HEK293 (cell line): ENCODE measurements at regions not wholly inside any gene's neighbourhood (a gene's known extent, or its start where the extent isn't known, plus 50 kb on each side); places are given as distances from the start of the nearest gene placed in this dataset.

Source experiments
- CTCF ChIA-PET: fragments of 350-600 bp; formaldehyde crosslinking; extraction: SDS; loops from one replicate; lab custom pipeline; 2021; ENCODE audit warnings: antibody characterized with exemption; lab: Yijun Ruan, JAX
- POLR2A ChIA-PET: fragments of 300-600 bp; formaldehyde crosslinking; extraction: SDS; loops from one replicate; lab custom pipeline; 2020; ENCODE audit warnings: antibody characterized with exemption, inconsistent platforms; lab: Yijun Ruan, JAX
- H3K27ac ChIP-seq: fragments of 200-500 bp; sonication (Bioruptor generic); 2 replicates; pipeline ENCODE4 v1.5.1; 2014; ENCODE audit warnings: low read depth, low read length, control low read depth, inconsistent platforms; ENCODE audit errors: extremely low read depth
- H3K36me3 ChIP-seq, 2 experiments: fragments of 200-500 bp in 1 of 2; sonication (Bioruptor generic) in 1 of 2; 1 replicate in 1 of 2; 2 replicates in 1 of 2; pipeline ENCODE4 v1.5.1; 2014 to 2017; ENCODE audit warnings: inconsistent platforms in 2 of 2, low read length in 2 of 2; ENCODE audit not compliant: control insufficient read depth in 2 of 2, insufficient read depth in 1 of 2
- H3K4me1 ChIP-seq: fragments of 200-500 bp; sonication (Bioruptor generic); 2 replicates; pipeline ENCODE4 v1.5.1; 2014; ENCODE audit warnings: mild to moderate bottlenecking, low read length, inconsistent platforms; ENCODE audit not compliant: control insufficient read depth, insufficient read depth
- H3K4me3 ChIP-seq: 2 replicates; pipeline ENCODE4 v1.5.1; 2011; ENCODE audit warnings: low read depth, mild to moderate bottlenecking, control low read depth, low read length, moderate library complexity
- H3K9me3 ChIP-seq: fragments of 200-500 bp; sonication (Bioruptor generic); 2 replicates; pipeline ENCODE4 v1.5.1; 2014; ENCODE audit warnings: low read depth, low read length, inconsistent platforms; ENCODE audit not compliant: control insufficient read depth, insufficient read depth
- GFI1B ChIP-seq: fragments of 450-650 bp; formaldehyde crosslinking; IDR thresholded peaks from 2 replicates; pipeline ENCODE4 v1.5.1; 2016; ENCODE audit warnings: missing biosample characterization, missing genetic modification characterization
- SCRT1 ChIP-seq: fragments of 450-650 bp; formaldehyde crosslinking; IDR thresholded peaks from 2 replicates; pipeline ENCODE4 v1.5.1; 2016; ENCODE audit warnings: missing biosample characterization, missing genetic modification characterization, borderline replicate concordance
- SCRT2 ChIP-seq: fragments of 450-650 bp; formaldehyde crosslinking; IDR thresholded peaks from 2 replicates; pipeline ENCODE4 v1.5.1; 2016; ENCODE audit warnings: missing biosample characterization, missing genetic modification characterization
- ZFP37 ChIP-seq: fragments of 450-650 bp; formaldehyde crosslinking; IDR thresholded peaks from 2 replicates; pipeline ENCODE4 v1.5.1; 2016; ENCODE audit warnings: missing biosample characterization, missing genetic modification characterization
- ZIC2 ChIP-seq: fragments of 450-650 bp; formaldehyde crosslinking; IDR thresholded peaks from 2 replicates; pipeline ENCODE4 v1.5.1; 2016; ENCODE audit warnings: missing biosample characterization, missing genetic modification characterization
- ZNF133 ChIP-seq: fragments of 450-650 bp; formaldehyde crosslinking; IDR thresholded peaks from 2 replicates; pipeline ENCODE4 v1.5.1; 2016; ENCODE audit warnings: missing biosample characterization, missing genetic modification characterization
- ZNF138 ChIP-seq: fragments of 450-650 bp; formaldehyde crosslinking; IDR thresholded peaks from 2 replicates; pipeline ENCODE4 v1.5.1; 2016; ENCODE audit warnings: missing biosample characterization, missing genetic modification characterization, borderline replicate concordance
- ZNF157 ChIP-seq: fragments of 450-650 bp; formaldehyde crosslinking; IDR thresholded peaks from 2 replicates; pipeline ENCODE4 v1.5.1; 2016; ENCODE audit warnings: missing biosample characterization, missing genetic modification characterization
- ZNF175 ChIP-seq: fragments of 450-650 bp; formaldehyde crosslinking; IDR thresholded peaks from 2 replicates; pipeline ENCODE4 v1.5.1; 2016; ENCODE audit warnings: missing biosample characterization, missing genetic modification characterization
- ZNF2 ChIP-seq: fragments of 450-650 bp; formaldehyde crosslinking; IDR thresholded peaks from 2 replicates; pipeline ENCODE4 v1.5.1; 2016; ENCODE audit warnings: missing biosample characterization, missing genetic modification characterization
- ZNF239 ChIP-seq: fragments of 450-650 bp; formaldehyde crosslinking; IDR thresholded peaks from 2 replicates; pipeline ENCODE4 v1.5.1; 2016; ENCODE audit warnings: missing biosample characterization, missing genetic modification characterization
- ZNF391 ChIP-seq: fragments of 450-650 bp; formaldehyde crosslinking; IDR thresholded peaks from 2 replicates; pipeline ENCODE4 v1.5.1; 2016; ENCODE audit warnings: low read depth, missing biosample characterization, missing genetic modification characterization, borderline replicate concordance
- ZNF416 ChIP-seq: fragments of 450-650 bp; formaldehyde crosslinking; IDR thresholded peaks from 2 replicates; pipeline ENCODE4 v1.5.1; 2016; ENCODE audit warnings: missing biosample characterization, missing genetic modification characterization
- ZNF473 ChIP-seq: fragments of 450-650 bp; formaldehyde crosslinking; IDR thresholded peaks from 2 replicates; pipeline ENCODE4 v1.5.1; 2017; ENCODE audit warnings: missing biosample characterization, missing genetic modification characterization
- ZNF624 ChIP-seq: fragments of 450-650 bp; formaldehyde crosslinking; IDR thresholded peaks from 2 replicates; pipeline ENCODE4 v1.5.1; 2017; ENCODE audit warnings: missing biosample characterization, missing genetic modification characterization
- ZNF658 ChIP-seq: fragments of 450-650 bp; formaldehyde crosslinking; IDR thresholded peaks from 2 replicates; pipeline ENCODE4; 2016; ENCODE audit warnings: missing biosample characterization, missing genetic modification characterization
- ZNF660 ChIP-seq: fragments of 450-650 bp; IDR thresholded peaks from 2 replicates; pipeline ENCODE4 v1.5.1; 2018; ENCODE audit warnings: missing biosample characterization, mild to moderate bottlenecking, missing genetic modification characterization
- ZNF677 ChIP-seq: fragments of 450-650 bp; IDR thresholded peaks from 2 replicates; pipeline ENCODE4 v1.5.0; 2018; ENCODE audit warnings: missing biosample characterization, mild to moderate bottlenecking, missing genetic modification characterization, moderate library complexity
- ZNF692 ChIP-seq: fragments of 450-650 bp; formaldehyde crosslinking; IDR thresholded peaks from 2 replicates; pipeline ENCODE4 v1.5.1; 2016; ENCODE audit warnings: missing biosample characterization, missing genetic modification characterization
- ZNF830 ChIP-seq: fragments of 450-650 bp; IDR thresholded peaks from 2 replicates; pipeline ENCODE4 v1.5.0; 2018; ENCODE audit warnings: missing biosample characterization, missing genetic modification characterization, low read depth, mild to moderate bottlenecking, moderate library complexity
- TF ChIP-seq, protein P1 (sequence below): fragments of 450-650 bp; formaldehyde crosslinking; IDR thresholded peaks from 2 replicates; pipeline ENCODE4 v1.5.1; 2017; ENCODE audit warnings: missing biosample characterization, missing genetic modification characterization
- TF ChIP-seq, protein P2 (sequence below): fragments of 450-650 bp; formaldehyde crosslinking; IDR thresholded peaks from 2 replicates; pipeline ENCODE4 v1.5.1; 2016; ENCODE audit warnings: missing biosample characterization, missing genetic modification characterization
- TF ChIP-seq, protein P3 (sequence below): fragments of 450-650 bp; formaldehyde crosslinking; IDR thresholded peaks from 2 replicates; pipeline ENCODE4 v1.5.1; 2016; ENCODE audit warnings: missing biosample characterization, missing genetic modification characterization

- Histone ChIP-seq H3K36me3 (no peaks in the 10 kb centered on the region), H3K9me3 (no peaks in the 10 kb centered on the region), H3K4me3 (no peak overlapping the region), H3K27ac (no peak overlapping the region), H3K4me1 (no peaks in the 10 kb centered on the region)
- TF ChIP-seq ZNF658 (tag by site-specific recombination): no peak
- no peak for TF ChIP-seq ZNF692
- TF ChIP-seq, protein P1, sequence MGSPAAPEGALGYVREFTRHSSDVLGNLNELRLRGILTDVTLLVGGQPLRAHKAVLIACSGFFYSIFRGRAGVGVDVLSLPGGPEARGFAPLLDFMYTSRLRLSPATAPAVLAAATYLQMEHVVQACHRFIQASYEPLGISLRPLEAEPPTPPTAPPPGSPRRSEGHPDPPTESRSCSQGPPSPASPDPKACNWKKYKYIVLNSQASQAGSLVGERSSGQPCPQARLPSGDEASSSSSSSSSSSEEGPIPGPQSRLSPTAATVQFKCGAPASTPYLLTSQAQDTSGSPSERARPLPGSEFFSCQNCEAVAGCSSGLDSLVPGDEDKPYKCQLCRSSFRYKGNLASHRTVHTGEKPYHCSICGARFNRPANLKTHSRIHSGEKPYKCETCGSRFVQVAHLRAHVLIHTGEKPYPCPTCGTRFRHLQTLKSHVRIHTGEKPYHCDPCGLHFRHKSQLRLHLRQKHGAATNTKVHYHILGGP (tag by site-specific recombination): no peak
- no peak for TF ChIP-seq ZNF473 (tag by site-specific recombination)
- no peak for TF ChIP-seq ZNF239 (tag by site-specific recombination)
- TF ChIP-seq, protein P2, sequence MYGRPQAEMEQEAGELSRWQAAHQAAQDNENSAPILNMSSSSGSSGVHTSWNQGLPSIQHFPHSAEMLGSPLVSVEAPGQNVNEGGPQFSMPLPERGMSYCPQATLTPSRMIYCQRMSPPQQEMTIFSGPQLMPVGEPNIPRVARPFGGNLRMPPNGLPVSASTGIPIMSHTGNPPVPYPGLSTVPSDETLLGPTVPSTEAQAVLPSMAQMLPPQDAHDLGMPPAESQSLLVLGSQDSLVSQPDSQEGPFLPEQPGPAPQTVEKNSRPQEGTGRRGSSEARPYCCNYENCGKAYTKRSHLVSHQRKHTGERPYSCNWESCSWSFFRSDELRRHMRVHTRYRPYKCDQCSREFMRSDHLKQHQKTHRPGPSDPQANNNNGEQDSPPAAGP (tag by site-specific recombination): no peak
- TF ChIP-seq ZNF138 (tag by site-specific recombination): no peak
- no peak for TF ChIP-seq GFI1B (tag by site-specific recombination)
- TF ChIP-seq ZNF157 (tag by site-specific recombination): no peak
- TF ChIP-seq, protein P3, sequence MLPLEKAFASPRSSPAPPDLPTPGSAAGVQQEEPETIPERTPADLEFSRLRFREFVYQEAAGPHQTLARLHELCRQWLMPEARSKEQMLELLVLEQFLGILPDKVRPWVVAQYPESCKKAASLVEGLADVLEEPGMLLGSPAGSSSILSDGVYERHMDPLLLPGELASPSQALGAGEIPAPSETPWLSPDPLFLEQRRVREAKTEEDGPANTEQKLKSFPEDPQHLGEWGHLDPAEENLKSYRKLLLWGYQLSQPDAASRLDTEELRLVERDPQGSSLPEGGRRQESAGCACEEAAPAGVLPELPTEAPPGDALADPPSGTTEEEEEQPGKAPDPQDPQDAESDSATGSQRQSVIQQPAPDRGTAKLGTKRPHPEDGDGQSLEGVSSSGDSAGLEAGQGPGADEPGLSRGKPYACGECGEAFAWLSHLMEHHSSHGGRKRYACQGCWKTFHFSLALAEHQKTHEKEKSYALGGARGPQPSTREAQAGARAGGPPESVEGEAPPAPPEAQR: no peak
- TF ChIP-seq ZIC2 (tag by site-specific recombination): no peak
- TF ChIP-seq ZNF391: no peak
- no peak for TF ChIP-seq ZFP37 (tag by site-specific recombination)
- TF ChIP-seq SCRT1: no peak
- TF ChIP-seq ZNF624 (tag by site-specific recombination): no peak
- no peak for TF ChIP-seq ZNF133
- ChIA-PET CTCF (no interaction called here), POLR2A (no interaction called here)
These were observed 204.9 kb downstream of the EPM2A start for GRCh38 chr6:145530454-145530853.

DNA sequence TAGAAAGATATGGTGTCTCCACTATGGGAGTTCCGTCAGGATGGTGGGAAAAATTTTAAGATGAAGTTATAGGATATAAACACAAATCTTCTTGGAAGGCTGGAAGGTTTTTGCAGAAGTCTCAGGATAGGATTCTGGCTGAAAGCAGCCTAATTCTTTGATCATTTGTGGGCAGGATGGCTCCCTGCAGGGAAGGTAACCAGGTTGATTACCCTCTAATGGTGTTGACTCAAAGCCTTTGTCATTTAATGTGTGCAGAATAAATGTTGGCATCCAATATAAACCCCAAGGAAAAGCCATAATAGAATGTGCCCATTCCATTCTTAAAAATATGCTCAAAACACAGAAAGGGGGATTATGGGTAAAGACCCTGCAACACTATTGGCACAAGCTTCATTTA is 204.3 kb downstream of the EPM2A start:
- TF ChIP-seq ZNF677: no peak
- TF ChIP-seq ZNF2 (tag by site-specific recombination): no peak
- no peak for TF ChIP-seq ZNF830 (tag by site-specific recombination)
- CTCF ChIA-PET: no interaction called here
- H3K9me3 ChIP-seq: no peaks in the 10 kb centered on the region
- POLR2A ChIA-PET: no interaction called here
- no peaks in the 10 kb centered on the region for H3K4me1 ChIP-seq
- H3K27ac ChIP-seq: no peak overlapping the region
- H3K36me3 ChIP-seq: no peaks in the 10 kb centered on the region
- H3K4me3 ChIP-seq: no peak overlapping the region

DNA sequence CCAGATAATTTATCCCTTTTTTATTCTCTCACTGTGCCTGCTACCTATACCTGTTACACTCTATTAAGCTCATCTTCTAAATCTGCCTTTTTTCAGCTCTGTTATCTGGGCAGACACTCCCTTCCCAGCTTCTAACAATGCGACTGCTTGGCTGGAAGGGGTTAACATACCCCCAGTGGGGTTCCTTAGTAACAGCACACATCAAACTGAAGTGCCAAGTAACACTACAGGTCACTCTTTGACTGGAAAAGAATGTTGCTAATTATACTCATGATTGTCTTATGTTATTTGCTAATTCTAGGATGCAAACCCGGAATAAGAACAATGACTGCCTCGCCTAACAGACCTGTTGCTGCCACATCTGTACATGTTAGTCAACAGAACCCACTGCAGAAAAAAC is 203.5 kb downstream of the EPM2A start:
- no peak overlapping the region for H3K27ac ChIP-seq
- no peak for TF ChIP-seq ZNF416 (tag by site-specific recombination)
- no peak for TF ChIP-seq ZNF175
- TF ChIP-seq ZNF660 (tag by site-specific recombination): no peak
- TF ChIP-seq SCRT1: no peak
- 0 out of 2 replicates have a peak, but pooled peaks have one; percentile 26 for TF ChIP-seq SCRT2
- TF ChIP-seq, all 188 proteins: peak for 1
- ChIA-PET CTCF (interaction anchor here (0.6 kb wide), 1 partner anchor 981 kb away, joined by 3 read pairs; no protein-coding TSS in a partner anchor), POLR2A (no interaction called here)
- Histone ChIP-seq H3K4me3 (no peak overlapping the region), H3K4me1 (no peaks in the 10 kb centered on the region), H3K9me3 (no peaks in the 10 kb centered on the region), H3K36me3 (no peaks in the 10 kb centered on the region)
